Duodenal mucosa (tissue), 2 donors: ENCODE measurements at regions not wholly inside any gene's neighbourhood (a gene's known extent, or its start where the extent isn't known, plus 50 kb on each side); places are given as distances from the start of the nearest gene placed in this dataset.
A peak's percentile ranks its signal among the peaks of the same experiment; 100 is the strongest.
"Not testable (repeated sequence)": the region's sequence is repeated elsewhere in the genome, so short reads cannot be mapped to it uniquely, and the experiment has no call there.

Source experiments
- H3K27ac ChIP-seq: one replicate; pipeline ENCODE4 v1.7.0; 2013; ENCODE audit warnings: low read depth, low read length
- H3K27me3 ChIP-seq, 2 donors: one replicate each; pipeline ENCODE4 v1.7.0; 2013; ENCODE audit warnings: low read length in 2 of 2, control low read depth in 1 of 2; ENCODE audit not compliant: insufficient read depth in 2 of 2, control insufficient read depth in 1 of 2
- H3K36me3 ChIP-seq, 2 donors: one replicate each; pipeline ENCODE4 v1.7.0; 2013; ENCODE audit warnings: low read length in 2 of 2, control low read depth in 1 of 2; ENCODE audit not compliant: insufficient read depth in 2 of 2, control insufficient read depth in 1 of 2
- H3K4me1 ChIP-seq, 2 donors: one replicate each; pipeline ENCODE4 v1.7.0; 2013; ENCODE audit warnings: low read length in 2 of 2, control low read depth in 1 of 2; ENCODE audit not compliant: insufficient read depth in 2 of 2, control insufficient read depth in 1 of 2
- H3K4me3 ChIP-seq, 2 donors: one replicate each; pipeline ENCODE4 v1.7.0; 2013; ENCODE audit warnings: low read length in 2 of 2, low read depth in 1 of 2
- H3K9ac ChIP-seq, 2 donors: one replicate each; pipeline ENCODE4 v1.7.0; 2013; ENCODE audit warnings: low read length in 2 of 2, low read depth in 1 of 2
- H3K9me3 ChIP-seq, 2 donors: one replicate each; pipeline ENCODE4 v1.7.0; 2013; ENCODE audit warnings: low read length in 2 of 2, control low read depth in 1 of 2; ENCODE audit not compliant: control insufficient read depth in 1 of 2

- Histone ChIP-seq H3K36me3 (no peaks in the 10 kb centered on the region), H3K27me3 (no peaks in the 10 kb centered on the region), H3K27ac (no peak overlapping the region), H3K9me3 (no peaks in the 10 kb centered on the region), H3K9ac (no peak overlapping the region), H3K4me3 (no peak overlapping the region), H3K4me1 (peaks cover 0 to 4% of the 10 kb centered on the region in 2 donors)
Observed at GRCh38 chr6:149136913-149137286, 180.6 kb upstream of the TAB2 start.

- Histone ChIP-seq H3K9ac (no peak overlapping the region), H3K27me3 (no peaks in the 10 kb centered on the region), H3K36me3 (no peaks in the 10 kb centered on the region), H3K4me1 (peaks cover 0 to 2% of the 10 kb centered on the region in 2 donors), H3K4me3 (no peak overlapping the region), H3K9me3 (no peaks in the 10 kb centered on the region), H3K27ac (no peak overlapping the region)
Observed at GRCh38 chr6:149137594-149137993, 179.9 kb upstream of the TAB2 start.

- Histone ChIP-seq H3K9me3 (no peaks in the 10 kb centered on the region), H3K9ac (no peak overlapping the region), H3K4me1 (no peaks in the 10 kb centered on the region), H3K27me3 (no peaks in the 10 kb centered on the region), H3K36me3 (no peaks in the 10 kb centered on the region), H3K27ac (no peak overlapping the region), H3K4me3 (no peak overlapping the region)
Observed at GRCh38 chr6:149138089-149138488, 179.4 kb upstream of the TAB2 start.

- H3K27me3 ChIP-seq = no peaks in the 10 kb centered on the region
- no peak overlapping the region for H3K9ac ChIP-seq
- no peak overlapping the region for H3K4me3 ChIP-seq
- H3K9me3 ChIP-seq = no peaks in the 10 kb centered on the region
- H3K27ac ChIP-seq = no peak overlapping the region
- H3K36me3 ChIP-seq = no peaks in the 10 kb centered on the region
- no peaks in the 10 kb centered on the region for H3K4me1 ChIP-seq
Observed at GRCh38 chr6:149138699-149139294, 178.7 kb upstream of the TAB2 start.

- no peak overlapping the region for H3K27ac ChIP-seq
- H3K9me3 ChIP-seq = no peaks in the 10 kb centered on the region
- H3K36me3 ChIP-seq = no peaks in the 10 kb centered on the region
- no peaks in the 10 kb centered on the region for H3K4me1 ChIP-seq
- H3K4me3 ChIP-seq = no peak overlapping the region
- no peaks in the 10 kb centered on the region for H3K27me3 ChIP-seq
- no peak overlapping the region for H3K9ac ChIP-seq
Observed at GRCh38 chr6:149139782-149140136, 177.8 kb upstream of the TAB2 start.

- no peak overlapping the region for H3K27ac ChIP-seq
- H3K9me3 ChIP-seq = no peaks in the 10 kb centered on the region
- peak overlapping the region in 1 of 2 donors; percentile 3 for H3K9ac ChIP-seq
- H3K27me3 ChIP-seq = no peaks in the 10 kb centered on the region
- no peak overlapping the region for H3K4me3 ChIP-seq
- H3K4me1 ChIP-seq = no peaks in the 10 kb centered on the region
- no peaks in the 10 kb centered on the region for H3K36me3 ChIP-seq
Observed at GRCh38 chr6:149140137-149140909, 177.2 kb upstream of the TAB2 start.

GRCh38 chr6:149140910-149141290, 176.6 kb upstream of the TAB2 start:
- Histone ChIP-seq H3K9ac (peak overlapping the region in 1 of 2 donors; percentile 3), H3K27me3 (no peaks in the 10 kb centered on the region), H3K4me1 (no peaks in the 10 kb centered on the region), H3K36me3 (no peaks in the 10 kb centered on the region), H3K9me3 (no peaks in the 10 kb centered on the region), H3K4me3 (no peak overlapping the region), H3K27ac (no peak overlapping the region)

GRCh38 chr6:149142924-149143429, 174.5 kb upstream of the TAB2 start:
- Histone ChIP-seq H3K27ac (no peak overlapping the region), H3K4me1 (no peaks in the 10 kb centered on the region), H3K4me3 (no peak overlapping the region), H3K27me3 (no peaks in the 10 kb centered on the region), H3K36me3 (no peaks in the 10 kb centered on the region), H3K9ac (no peak overlapping the region), H3K9me3 (no peaks in the 10 kb centered on the region)

- H3K4me3 ChIP-seq, H3K27ac ChIP-seq, H3K9me3 ChIP-seq, H3K27me3 ChIP-seq, H3K4me1 ChIP-seq, H3K9ac ChIP-seq, H3K36me3 ChIP-seq: not testable (repeated sequence)
Observed at GRCh38 chr6:149145800-149146199, 171.7 kb upstream of the TAB2 start.

- no peak overlapping the region for H3K9ac ChIP-seq
- no peaks in the 10 kb centered on the region for H3K4me1 ChIP-seq
- no peaks in the 10 kb centered on the region for H3K9me3 ChIP-seq
- H3K36me3 ChIP-seq = no peaks in the 10 kb centered on the region
- no peak overlapping the region for H3K27ac ChIP-seq
- no peak overlapping the region for H3K4me3 ChIP-seq
- H3K27me3 ChIP-seq = peaks cover 0 to 4% of the 10 kb centered on the region in 2 donors
Observed at GRCh38 chr6:149147195-149147594, 170.3 kb upstream of the TAB2 start.
